Gastrocnemius medialis (tissue), 4 donors: ENCODE measurements at regions not wholly inside any gene's neighbourhood (a gene's known extent, or its start where the extent isn't known, plus 50 kb on each side); places are given as distances from the start of the nearest gene placed in this dataset.
A peak's percentile ranks its signal among the peaks of the same experiment; 100 is the strongest.

Experiments
- ATAC-seq, 2 donors: fragments of 150-250 bp; one replicate each; pipeline ENCODE4 v1.9.1; 2016
- DNase-seq, 2 donors: peaks; one replicate each; pipeline ENCODE4 v3.0.0-alpha.2; 2019
- H3K27ac ChIP-seq, 4 donors: fragments of 200-600 bp; sonication (generic); 1 replicate in 1 of 4; 2 replicates in 3 of 4; pipeline ENCODE4 v1.5.1; 2016 to 2018; ENCODE audit warnings: mild to moderate bottlenecking in 2 of 4, moderate library complexity in 1 of 4
- H3K27me3 ChIP-seq, 3 donors: fragments of 200-600 bp; sonication (generic) in 2 of 3; 1 replicate in 1 of 3; 2 replicates in 2 of 3; pipeline versions ENCODE4 v1.5.1 to v1.6.0; 2016 to 2019; ENCODE audit warnings: mild to moderate bottlenecking in 1 of 3, moderate library complexity in 1 of 3
- H3K36me3 ChIP-seq, 2 donors: fragments of 200-600 bp; sonication (generic) in 1 of 2; one replicate each; pipeline ENCODE4 v1.5.1; 2017 to 2018
- H3K4me1 ChIP-seq, 2 donors: fragments of 200-600 bp; sonication (generic) in 1 of 2; one replicate each; pipeline ENCODE4 v1.5.1; 2016 to 2017; ENCODE audit warnings: mild to moderate bottlenecking in 2 of 2
- H3K4me3 ChIP-seq, 4 donors: fragments of 200-600 bp; sonication (generic) in 3 of 4; 1 replicate in 1 of 4; 2 replicates in 3 of 4; pipeline ENCODE4 v1.5.1; 2016 to 2019; ENCODE audit warnings: mild to moderate bottlenecking in 2 of 4
- H3K9me3 ChIP-seq, 3 donors: fragments of 200-600 bp; sonication (generic) in 2 of 3; 1 replicate in 1 of 3; 2 replicates in 2 of 3; pipeline ENCODE4 v1.5.1; 2016 to 2019
- CTCF ChIP-seq, 5 experiments: fragments of 450-650 bp in 3 of 5; fragments of 200-600 bp in 2 of 5; sonication (generic) in 2 of 5; IDR thresholded peaks in 4 of 5; conservative IDR thresholded peaks in 1 of 5; 1 replicate in 4 of 5; 2 replicates in 1 of 5; pipeline ENCODE4 v1.5.1; 2016 to 2019; ENCODE audit warnings: antibody characterized with exemption in 5 of 5, mild to moderate bottlenecking in 3 of 5, moderate library complexity in 3 of 5
- POLR2A ChIP-seq, 2 donors: fragments of 450-650 bp; IDR thresholded peaks; one replicate each; pipeline ENCODE4 v1.6.1; 2017; ENCODE audit warnings: antibody characterized with exemption in 2 of 2, mild to moderate bottlenecking in 2 of 2, moderate library complexity in 2 of 2
- in situ Hi-C, 4 donors: fragments of 200-750 bp; cut with MboI; loops; one replicate each; pipeline versions ENCODE4 v1.15.0 to v1.8.0; 2017; ENCODE audit warnings: low sequenced_read_pairs in 4 of 4
- intact Hi-C: fragments of 100-400 bp; cut with DNase I; formaldehyde crosslinking; loops from one replicate; pipeline ENCODE4 v1.15.1; 2023; ENCODE audit warnings: low total_unique reads

- Histone ChIP-seq H3K4me3 (no peak overlapping the region), H3K27me3 (no peaks in the 10 kb centered on the region), H3K27ac (no peak overlapping the region), H3K4me1 (peaks cover 0 to 14% of the 10 kb centered on the region in 2 donors), H3K36me3 (no peaks in the 10 kb centered on the region), H3K9me3 (no peaks in the 10 kb centered on the region)
- TF ChIP-seq POLR2A (IDR thresholded peaks at IDR 0.05) (no peak), CTCF (IDR thresholded peaks at IDR 0.05 in 4 of 5, conservative IDR thresholded peaks at IDR 0.05 in 1 of 5) (no peak)
- ATAC-seq: no peak
- intact Hi-C loops (no loop called here), in situ Hi-C loops (loop anchor here in 1 of 4 donors (25.0 kb wide), 2 partner anchors 114 to 364 kb away; no protein-coding TSS in a partner anchor)
- no peak for DNase-seq
Observed at GRCh38 chr12:31226639-31227038, 99.3 kb downstream of the SINHCAF start.

GRCh38 chr12:31227401-31227981 is 98.5 kb downstream of the SINHCAF start:
- peaks cover 0 to 14% of the 10 kb centered on the region in 2 donors for H3K4me1 ChIP-seq
- TF ChIP-seq POLR2A (IDR thresholded peaks at IDR 0.05) (no peak), CTCF (IDR thresholded peaks at IDR 0.05 in 4 of 5, conservative IDR thresholded peaks at IDR 0.05 in 1 of 5) (no peak)
- no peak overlapping the region for H3K4me3 ChIP-seq
- H3K9me3 ChIP-seq: no peaks in the 10 kb centered on the region
- H3K27ac ChIP-seq: peak overlapping the region in 2 of 4 donors; percentile 39 to 70
- ATAC-seq (peak in 1 of 2 donors; percentile 30), DNase-seq (peak in 1 of 2 donors; percentile 32)
- no peaks in the 10 kb centered on the region for H3K27me3 ChIP-seq
- H3K36me3 ChIP-seq: no peaks in the 10 kb centered on the region
- intact Hi-C loops: no loop called here
- in situ Hi-C loops: loop anchor here in 1 of 4 donors (25.0 kb wide), 2 partner anchors 115 to 365 kb away; no protein-coding TSS in a partner anchor

DNA sequence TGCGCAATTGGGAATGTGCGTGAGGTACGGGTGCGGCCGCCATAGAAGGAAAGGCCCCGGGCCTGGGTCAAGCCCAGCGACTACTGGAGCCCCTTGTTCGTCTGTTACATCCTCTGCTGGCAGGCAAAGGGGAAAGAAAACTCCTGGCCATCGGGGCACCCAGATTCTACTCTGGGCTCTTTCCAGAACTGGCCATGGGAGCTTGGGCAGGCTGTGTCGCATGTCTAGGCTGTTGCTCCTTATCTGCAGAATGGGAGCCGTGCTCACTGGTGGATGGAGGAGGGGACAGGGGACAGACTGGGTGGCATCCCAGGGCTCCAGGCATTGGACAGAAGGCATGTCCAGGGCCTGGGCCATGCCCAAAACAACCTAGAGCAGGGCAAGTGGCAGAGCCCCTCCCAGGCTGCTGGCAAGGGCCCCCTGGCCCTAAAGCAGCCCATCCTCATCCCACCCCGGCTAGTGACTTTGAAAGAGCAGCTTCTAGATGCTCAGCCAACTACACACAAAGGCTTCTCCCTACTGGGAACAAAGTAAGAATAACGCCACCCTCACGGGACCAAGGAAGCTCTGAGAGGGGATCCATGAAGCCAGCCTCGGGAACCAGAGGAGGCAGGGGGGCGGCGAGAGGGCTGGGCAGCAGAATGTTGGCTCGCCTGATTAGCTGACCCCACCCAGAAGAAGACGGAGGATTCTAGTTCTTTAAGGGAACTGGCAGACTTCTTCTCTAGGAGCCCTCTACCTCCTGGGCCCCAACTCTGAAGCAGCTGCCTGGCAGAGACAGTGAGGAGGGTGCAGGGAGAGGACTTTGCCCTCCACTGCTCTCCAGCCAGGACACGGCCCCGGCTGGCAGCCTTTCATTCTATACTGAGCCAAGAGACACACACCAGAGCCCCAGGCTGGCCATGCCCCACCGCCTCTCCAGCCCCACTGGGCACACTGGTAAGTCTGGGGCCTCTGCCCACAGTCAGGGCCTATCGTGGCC is 96.8 kb downstream of the SINHCAF start:
- intact Hi-C loops: no loop called here
- no peaks in the 10 kb centered on the region for H3K36me3 ChIP-seq
- no peaks in the 10 kb centered on the region for H3K27me3 ChIP-seq
- H3K9me3 ChIP-seq: no peaks in the 10 kb centered on the region
- H3K27ac ChIP-seq: peak overlapping the region in 2 of 4 donors; percentile 19 to 43
- DNase-seq: peak in 1 of 2 donors; percentile 33
- in situ Hi-C loops: loop anchor here in 1 of 4 donors (25.0 kb wide), 2 partner anchors 117 to 367 kb away; no protein-coding TSS in a partner anchor
- ATAC-seq: peak in 1 of 2 donors; percentile 49
- H3K4me3 ChIP-seq: no peak overlapping the region
- peaks cover 0 to 14% of the 10 kb centered on the region in 2 donors for H3K4me1 ChIP-seq
- TF ChIP-seq POLR2A (IDR thresholded peaks at IDR 0.05): no peak
- TF ChIP-seq CTCF (IDR thresholded peaks at IDR 0.05 in 4 of 5, conservative IDR thresholded peaks at IDR 0.05 in 1 of 5): no peak

GRCh38 chr12:31230004-31230403 is 95.9 kb downstream of the SINHCAF start:
- H3K27ac ChIP-seq: peak overlapping the region in 1 of 4 donors; percentile 43
- H3K27me3 ChIP-seq: no peaks in the 10 kb centered on the region
- H3K9me3 ChIP-seq: no peaks in the 10 kb centered on the region
- no peaks in the 10 kb centered on the region for H3K36me3 ChIP-seq
- in situ Hi-C loops: loop anchor here in 1 of 4 donors (25.0 kb wide), 2 partner anchors 118 to 368 kb away; no protein-coding TSS in a partner anchor
- H3K4me1 ChIP-seq: peaks cover 0 to 14% of the 10 kb centered on the region in 2 donors
- intact Hi-C loops: loop anchor here (10.0 kb wide), 1 partner anchor 375 kb away; no protein-coding TSS in a partner anchor
- H3K4me3 ChIP-seq: no peak overlapping the region
- no peak for ATAC-seq
- DNase-seq: no peak
- TF ChIP-seq CTCF (IDR thresholded peaks at IDR 0.05 in 4 of 5, conservative IDR thresholded peaks at IDR 0.05 in 1 of 5): no peak
- TF ChIP-seq POLR2A (IDR thresholded peaks at IDR 0.05): no peak
